ENCODE measurements at regions not wholly inside any gene's neighbourhood (a gene's known extent, or its start where the extent isn't known, plus 50 kb on each side); places are given as distances from the start of the nearest gene placed in this dataset.
"Not testable (repeated sequence)": the region's sequence is repeated elsewhere in the genome, so short reads cannot be mapped to it uniquely, and the experiment has no call there.

GRCh38 chr17:22267019-22267418 lies 574.7 kb downstream of the KCNJ18 start:
- peaks cover 10% of the 10 kb centered on the region for H3K9me3 Mint-ChIP-seq

GRCh38 chr17:22268214-22268911 lies 576.0 kb downstream of the KCNJ18 start:
- peaks cover 3% of the 10 kb centered on the region for H3K36me3 Mint-ChIP-seq (ENCODE audit: low read depth)
- H3K27ac Mint-ChIP-seq (ENCODE audit: unreplicated experiment), result no peak overlapping the region
- no peaks in the 10 kb centered on the region for H3K27me3 Mint-ChIP-seq (ENCODE audit: low read depth)
- peaks cover 13% of the 10 kb centered on the region for H3K9me3 Mint-ChIP-seq
- H3K4me3 Mint-ChIP-seq, result no peak overlapping the region
- no peaks in the 10 kb centered on the region for H3K4me1 Mint-ChIP-seq
- no peak for TF ChIP-seq CTCF (conservative IDR thresholded peaks at IDR 0.05)
- DNase-seq (ENCODE audit: low read depth, low spot score), result no peak

More at GRCh38 chr17:22267019-22267418, 574.7 kb downstream of the KCNJ18 start:
- no peak for TF ChIP-seq CTCF (conservative IDR thresholded peaks at IDR 0.05)
- H3K27ac Mint-ChIP-seq (ENCODE audit: unreplicated experiment), result no peak overlapping the region
- no peak overlapping the region for H3K4me3 Mint-ChIP-seq
- H3K4me1 Mint-ChIP-seq, result no peaks in the 10 kb centered on the region
- peaks cover 3% of the 10 kb centered on the region for H3K36me3 Mint-ChIP-seq (ENCODE audit: low read depth)
- H3K27me3 Mint-ChIP-seq (ENCODE audit: low read depth), result no peaks in the 10 kb centered on the region
- DNase-seq (ENCODE audit: low read depth, low spot score), result no peak

- no peak for TF ChIP-seq CTCF (conservative IDR thresholded peaks at IDR 0.05)
- H3K36me3 Mint-ChIP-seq (ENCODE audit: low read depth), result peaks cover 3% of the 10 kb centered on the region
- H3K9me3 Mint-ChIP-seq, result peaks cover 13% of the 10 kb centered on the region
- no peaks in the 10 kb centered on the region for H3K4me1 Mint-ChIP-seq
- H3K27me3 Mint-ChIP-seq (ENCODE audit: low read depth), result no peaks in the 10 kb centered on the region
- no peak overlapping the region for H3K27ac Mint-ChIP-seq (ENCODE audit: unreplicated experiment)
- DNase-seq (ENCODE audit: low read depth, low spot score), result no peak
- no peak overlapping the region for H3K4me3 Mint-ChIP-seq
Observed at GRCh38 chr17:22268912-22269220, 576.5 kb downstream of the KCNJ18 start.

DNA sequence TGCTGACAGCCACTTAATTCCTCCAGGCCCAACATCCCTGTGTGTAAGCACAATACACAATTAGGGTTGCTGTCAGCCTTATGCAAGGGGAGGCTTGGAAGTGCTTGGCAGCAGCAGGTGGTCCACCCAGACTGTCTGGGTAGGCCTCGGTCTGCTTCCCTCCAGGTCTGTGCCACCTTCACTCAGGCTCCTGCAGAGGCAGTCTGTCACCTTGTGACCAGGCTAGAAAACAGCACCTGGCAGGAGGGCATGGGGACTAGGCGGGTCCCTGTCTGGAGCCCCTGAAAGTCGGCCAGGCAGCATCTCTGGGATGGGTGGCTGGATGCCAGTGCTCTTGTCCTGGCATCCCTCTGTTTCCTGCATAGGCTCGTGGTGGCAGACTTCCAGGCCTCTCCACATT lies 578.1 kb downstream of the KCNJ18 start:
- Mint-ChIP-seq H3K4me1 (no peaks in the 10 kb centered on the region), H3K36me3 (ENCODE audit: low read depth) (peaks cover 3% of the 10 kb centered on the region), H3K9me3 (peaks cover 22% of the 10 kb centered on the region), H3K27me3 (ENCODE audit: low read depth) (no peaks in the 10 kb centered on the region), H3K4me3 (no peak overlapping the region), H3K27ac (ENCODE audit: unreplicated experiment) (no peak overlapping the region)
- TF ChIP-seq CTCF (conservative IDR thresholded peaks at IDR 0.05), result no peak
- no peak for DNase-seq (ENCODE audit: low read depth, low spot score)

DNA sequence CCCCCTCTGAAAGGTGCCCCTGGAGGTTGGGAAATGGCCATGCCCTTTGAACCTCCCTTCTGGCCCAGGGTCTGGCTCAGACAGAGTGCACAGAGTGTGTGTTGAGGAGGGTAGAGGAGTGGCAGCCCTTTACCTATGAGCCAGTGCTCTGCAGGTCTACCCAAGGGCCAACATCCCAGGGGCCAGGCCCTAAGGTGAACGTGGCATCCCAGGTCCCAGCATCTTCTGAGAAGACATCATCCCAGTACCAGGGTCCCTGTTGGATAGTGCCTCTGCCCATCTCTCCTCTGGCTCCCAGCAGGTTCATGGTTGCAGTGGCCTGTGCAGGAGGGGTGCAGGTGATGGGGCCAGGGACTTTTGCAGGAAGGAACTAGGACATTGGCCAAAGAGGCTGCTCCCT lies 578.5 kb downstream of the KCNJ18 start:
- not testable (repeated sequence) for H3K27ac Mint-ChIP-seq (ENCODE audit: unreplicated experiment); H3K4me1 Mint-ChIP-seq; H3K4me3 Mint-ChIP-seq; DNase-seq (ENCODE audit: low read depth, low spot score); H3K36me3 Mint-ChIP-seq (ENCODE audit: low read depth); H3K27me3 Mint-ChIP-seq (ENCODE audit: low read depth)
- H3K9me3 Mint-ChIP-seq, result peaks cover 24% of the 10 kb centered on the region

DNA sequence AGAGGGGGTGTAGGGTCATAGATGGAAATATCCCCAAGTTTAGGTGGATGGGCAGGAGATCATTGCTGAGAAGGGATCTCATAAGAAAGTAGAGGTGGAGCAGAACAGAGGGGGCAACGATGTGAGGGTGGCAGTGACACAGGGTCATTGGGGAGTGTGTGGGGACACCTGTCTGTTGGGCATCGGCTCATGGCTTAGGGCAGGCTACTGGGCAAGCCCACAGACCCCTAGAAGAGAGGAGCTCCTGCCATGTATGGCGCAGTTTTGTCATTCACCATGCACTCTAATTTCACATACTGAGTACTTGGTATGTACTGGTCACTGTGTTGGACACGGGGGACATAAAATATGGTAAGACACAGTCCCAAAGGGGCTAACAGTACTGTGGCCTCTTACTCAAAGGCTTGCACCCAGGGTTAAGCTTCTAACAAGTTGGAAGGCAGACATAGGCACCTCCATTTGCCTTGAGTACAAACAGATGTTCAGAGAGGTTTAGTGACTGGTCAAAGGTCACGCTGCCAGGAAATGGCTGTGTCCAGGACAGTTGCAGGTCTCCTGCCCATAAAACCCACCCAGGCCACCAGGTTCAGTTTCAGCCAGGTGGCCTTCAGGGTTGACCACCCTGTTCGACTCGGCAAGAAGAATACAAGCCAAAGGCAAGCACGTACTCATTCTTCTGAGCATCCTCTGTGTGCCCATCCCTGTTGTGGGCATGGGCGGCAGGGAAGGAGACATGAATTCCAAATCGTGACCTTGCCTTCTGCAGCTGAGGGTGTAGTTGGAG lies 580.2 kb downstream of the KCNJ18 start:
- Mint-ChIP-seq H3K4me3 (no peak overlapping the region), H3K27ac (ENCODE audit: unreplicated experiment) (no peak overlapping the region), H3K9me3 (peaks cover 32% of the 10 kb centered on the region), H3K27me3 (ENCODE audit: low read depth) (no peaks in the 10 kb centered on the region), H3K4me1 (no peaks in the 10 kb centered on the region), H3K36me3 (ENCODE audit: low read depth) (peaks cover 8% of the 10 kb centered on the region)
- DNase-seq (ENCODE audit: low read depth, low spot score), result no peak
- TF ChIP-seq CTCF (conservative IDR thresholded peaks at IDR 0.05), result no peak

Data from neural crest cell (in vitro differentiated cells).